ENCODE measurements at regions not wholly inside any gene's neighbourhood (a gene's known extent, or its start where the extent isn't known, plus 50 kb on each side); places are given as distances from the start of the nearest gene placed in this dataset.

- no peak for DNase-seq
- Histone ChIP-seq H3K27ac (no peak overlapping the region), H3K36me3 (no peaks in the 10 kb centered on the region), H3K9me3 (replicated peaks) (peaks cover 2% of the 10 kb centered on the region; the same call in 1 of the 2 replicates), H3K4me3 (no peak overlapping the region), H3K4me1 (no peaks in the 10 kb centered on the region), H3K27me3 (no peaks in the 10 kb centered on the region)
These were observed 141.6 kb upstream of the CYP1B1 start for GRCh38 chr2:38217401-38218188.

- Histone ChIP-seq H3K4me1 (no peaks in the 10 kb centered on the region), H3K27ac (no peak overlapping the region), H3K36me3 (no peaks in the 10 kb centered on the region), H3K9me3 (replicated peaks) (peaks cover 6% of the 10 kb centered on the region; the same call in 1 of the 2 replicates), H3K27me3 (no peaks in the 10 kb centered on the region), H3K4me3 (no peak overlapping the region)
- no peak for DNase-seq
These were observed 140.9 kb upstream of the CYP1B1 start for GRCh38 chr2:38216886-38217285.

- H3K4me1 ChIP-seq = no peaks in the 10 kb centered on the region
- H3K36me3 ChIP-seq = no peaks in the 10 kb centered on the region
- no peak overlapping the region for H3K27ac ChIP-seq
- H3K4me3 ChIP-seq = no peak overlapping the region
- DNase-seq = no peak
- H3K9me3 ChIP-seq (replicated peaks) = peaks cover 6% of the 10 kb centered on the region; the same call in 1 of the 2 replicates
- no peaks in the 10 kb centered on the region for H3K27me3 ChIP-seq
These were observed 140.0 kb upstream of the CYP1B1 start for GRCh38 chr2:38215993-38216392.

- Histone ChIP-seq H3K4me3 (no peak overlapping the region), H3K9me3 (replicated peaks) (peaks cover 6% of the 10 kb centered on the region; the same call in 1 of the 2 replicates), H3K4me1 (no peaks in the 10 kb centered on the region), H3K36me3 (no peaks in the 10 kb centered on the region), H3K27ac (no peak overlapping the region), H3K27me3 (no peaks in the 10 kb centered on the region)
- no peak for DNase-seq
These were observed 139.6 kb upstream of the CYP1B1 start for GRCh38 chr2:38215522-38215921.

GRCh38 chr2:38214209-38214717, 138.3 kb upstream of the CYP1B1 start:
- Histone ChIP-seq H3K4me3 (no peak overlapping the region), H3K27ac (no peak overlapping the region), H3K9me3 (replicated peaks) (peaks cover 6% of the 10 kb centered on the region; the same call in 1 of the 2 replicates), H3K27me3 (no peaks in the 10 kb centered on the region), H3K36me3 (no peaks in the 10 kb centered on the region), H3K4me1 (no peaks in the 10 kb centered on the region)
- DNase-seq = no peak

- no peaks in the 10 kb centered on the region for H3K36me3 ChIP-seq
- no peak overlapping the region for H3K4me3 ChIP-seq
- no peak overlapping the region for H3K27ac ChIP-seq
- peaks cover 6% of the 10 kb centered on the region; the same call in 1 of the 2 replicates for H3K9me3 ChIP-seq (replicated peaks)
- DNase-seq = no peak
- H3K27me3 ChIP-seq = no peaks in the 10 kb centered on the region
- H3K4me1 ChIP-seq = no peaks in the 10 kb centered on the region
These were observed 137.7 kb upstream of the CYP1B1 start for GRCh38 chr2:38213619-38214167.

GRCh38 chr2:38212312-38212711, 136.4 kb upstream of the CYP1B1 start:
- no peak overlapping the region for H3K27ac ChIP-seq
- no peak for DNase-seq
- no peaks in the 10 kb centered on the region for H3K36me3 ChIP-seq
- 0 out of 2 replicates have a peak, but pooled peaks cover 4% of the 10 kb centered on the region for H3K27me3 ChIP-seq
- H3K9me3 ChIP-seq (replicated peaks) = peaks cover 6% of the 10 kb centered on the region; the same call in 1 of the 2 replicates
- H3K4me1 ChIP-seq = no peaks in the 10 kb centered on the region
- H3K4me3 ChIP-seq = no peak overlapping the region

GRCh38 chr2:38207168-38207567, 131.2 kb upstream of the CYP1B1 start:
- H3K4me3 ChIP-seq = no peak overlapping the region
- H3K27ac ChIP-seq = no peak overlapping the region
- DNase-seq = no peak
- H3K4me1 ChIP-seq = no peaks in the 10 kb centered on the region
- H3K27me3 ChIP-seq = 0 out of 2 replicates have a peak, but pooled peaks cover 4% of the 10 kb centered on the region
- no peaks in the 10 kb centered on the region for H3K9me3 ChIP-seq (replicated peaks)
- no peaks in the 10 kb centered on the region for H3K36me3 ChIP-seq

- no peaks in the 10 kb centered on the region for H3K9me3 ChIP-seq (replicated peaks)
- H3K4me1 ChIP-seq = no peaks in the 10 kb centered on the region
- H3K36me3 ChIP-seq = no peaks in the 10 kb centered on the region
- DNase-seq = peak; percentile 8 to 13
- no peak overlapping the region for H3K4me3 ChIP-seq
- 0 out of 2 replicates have a peak, but pooled peaks cover 4% of the 10 kb centered on the region for H3K27me3 ChIP-seq
- H3K27ac ChIP-seq = no peak overlapping the region
These were observed 127.5 kb upstream of the CYP1B1 start for GRCh38 chr2:38203446-38203810.

- Histone ChIP-seq H3K36me3 (no peaks in the 10 kb centered on the region), H3K4me1 (no peaks in the 10 kb centered on the region), H3K4me3 (no peak overlapping the region), H3K27me3 (no peaks in the 10 kb centered on the region), H3K9me3 (replicated peaks) (no peaks in the 10 kb centered on the region), H3K27ac (no peak overlapping the region)
- DNase-seq = no peak
These were observed 126.9 kb upstream of the CYP1B1 start for GRCh38 chr2:38202713-38203445.

- H3K9me3 ChIP-seq (replicated peaks) = no peaks in the 10 kb centered on the region
- no peak overlapping the region for H3K27ac ChIP-seq
- no peaks in the 10 kb centered on the region for H3K4me1 ChIP-seq
- no peak for DNase-seq
- no peak overlapping the region for H3K4me3 ChIP-seq
- no peaks in the 10 kb centered on the region for H3K36me3 ChIP-seq
- H3K27me3 ChIP-seq = no peaks in the 10 kb centered on the region
These were observed 125.8 kb upstream of the CYP1B1 start for GRCh38 chr2:38201784-38202183.

GRCh38 chr2:38200598-38200997, 124.6 kb upstream of the CYP1B1 start:
- Histone ChIP-seq H3K27me3 (no peaks in the 10 kb centered on the region), H3K36me3 (no peaks in the 10 kb centered on the region), H3K4me3 (no peak overlapping the region), H3K27ac (no peak overlapping the region), H3K9me3 (replicated peaks) (no peaks in the 10 kb centered on the region), H3K4me1 (no peaks in the 10 kb centered on the region)
- DNase-seq = no peak

GRCh38 chr2:38199127-38199526, 123.2 kb upstream of the CYP1B1 start:
- H3K4me3 ChIP-seq = no peak overlapping the region
- H3K9me3 ChIP-seq (replicated peaks) = no peaks in the 10 kb centered on the region
- no peaks in the 10 kb centered on the region for H3K36me3 ChIP-seq
- DNase-seq = no peak
- H3K27ac ChIP-seq = no peak overlapping the region
- H3K27me3 ChIP-seq = 0 out of 2 replicates have a peak, but pooled peaks cover 3% of the 10 kb centered on the region
- H3K4me1 ChIP-seq = no peaks in the 10 kb centered on the region

- Histone ChIP-seq H3K9me3 (replicated peaks) (0 out of 2 replicates have a peak, but pooled peaks cover 2% of the 10 kb centered on the region), H3K4me3 (no peak overlapping the region), H3K4me1 (no peaks in the 10 kb centered on the region), H3K27ac (no peak overlapping the region), H3K27me3 (peaks cover 3% of the 10 kb centered on the region; the same call in 1 of the 2 replicates), H3K36me3 (no peaks in the 10 kb centered on the region)
- no peak for DNase-seq
These were observed 118.8 kb upstream of the CYP1B1 start for GRCh38 chr2:38194751-38195150.

GRCh38 chr2:38192976-38193375, 117.0 kb upstream of the CYP1B1 start:
- Histone ChIP-seq H3K4me1 (no peaks in the 10 kb centered on the region), H3K9me3 (replicated peaks) (0 out of 2 replicates have a peak, but pooled peaks cover 2% of the 10 kb centered on the region), H3K36me3 (no peaks in the 10 kb centered on the region), H3K4me3 (no peak overlapping the region), H3K27ac (no peak overlapping the region), H3K27me3 (peaks cover 3% of the 10 kb centered on the region; the same call in 1 of the 2 replicates)
- no peak for DNase-seq
